WTC11 (cell line): ENCODE measurements at regions not wholly inside any gene's neighbourhood (a gene's known extent, or its start where the extent isn't known, plus 50 kb on each side); places are given as distances from the start of the nearest gene placed in this dataset.

Experiments used
- CREB1 ChIP-seq: sonication (generic); formaldehyde crosslinking; IDR thresholded peaks from 2 replicates; pipeline ENCODE4 v1.8.0; 2023; ENCODE audit warnings: mild to moderate bottlenecking, missing genetic modification reagents
- CREM ChIP-seq: sonication (generic); formaldehyde crosslinking; IDR thresholded peaks from 2 replicates; pipeline ENCODE4 v1.8.1; 2022; ENCODE audit warnings: mild to moderate bottlenecking, missing genetic modification reagents, moderate library complexity
- CTCF ChIP-seq: fragments of 200-600 bp; IDR thresholded peaks from 2 replicates; pipeline ENCODE4 v1.8.0; 2022; ENCODE audit warnings: antibody characterized with exemption
- ESRRA ChIP-seq: sonication (generic); formaldehyde crosslinking; IDR thresholded peaks from 2 replicates; pipeline ENCODE4 v1.8.1; 2022; ENCODE audit warnings: mild to moderate bottlenecking, missing genetic modification reagents, borderline replicate concordance
- FOXP1 ChIP-seq: sonication (generic); formaldehyde crosslinking; IDR thresholded peaks from 2 replicates; pipeline ENCODE4 v1.8.0; 2022; ENCODE audit warnings: missing genetic modification reagents, mild to moderate bottlenecking, moderate library complexity, borderline replicate concordance
- GTF2I ChIP-seq: fragments of 250-450 bp; sonication (Bioruptor Pico); conservative IDR thresholded peaks from 2 replicates; pipeline ENCODE4 v1.4.0; 2021; ENCODE audit warnings: mild to moderate bottlenecking
- HMGXB4 ChIP-seq: sonication (generic); formaldehyde crosslinking; IDR thresholded peaks from 2 replicates; pipeline ENCODE4 v1.8.1; 2023; ENCODE audit warnings: mild to moderate bottlenecking, moderate library complexity, missing genetic modification reagents
- NR1H2 ChIP-seq: sonication (generic); formaldehyde crosslinking; IDR thresholded peaks from 2 replicates; pipeline ENCODE4 v1.9.0; 2021; ENCODE audit warnings: mild to moderate bottlenecking, moderate library complexity, missing genetic modification reagents
- USF1 ChIP-seq: sonication (generic); formaldehyde crosslinking; IDR thresholded peaks from 2 replicates; pipeline ENCODE4 v1.8.0; 2022; ENCODE audit warnings: mild to moderate bottlenecking, missing genetic modification reagents
- ZNF281 ChIP-seq: sonication (generic); formaldehyde crosslinking; IDR thresholded peaks from 2 replicates; pipeline ENCODE4 v1.8.0; 2023; ENCODE audit warnings: mild to moderate bottlenecking, missing genetic modification reagents

GRCh38 chr10:36038316-36038955, 396.3 kb upstream of the FZD8 start:
- TF ChIP-seq CREM (CRISPR knock-in tag) (no peak), ZNF281 (CRISPR knock-in tag) (no peak), CTCF (no peak), NR1H2 (CRISPR knock-in tag) (no peak), USF1 (CRISPR knock-in tag) (no peak), CREB1 (CRISPR knock-in tag) (no peak), ESRRA (CRISPR knock-in tag) (no peak), GTF2I (CRISPR knock-in tag) (no peak), HMGXB4 (CRISPR knock-in tag) (no peak), FOXP1 (CRISPR knock-in tag) (no peak)
